ENCODE measurements at regions not wholly inside any gene's neighbourhood (a gene's known extent, or its start where the extent isn't known, plus 50 kb on each side); places are given as distances from the start of the nearest gene placed in this dataset.

GRCh38 chr5:51995773-51996306 is 612.6 kb downstream of the ISL1 start:
- FAIRE-seq, result no peak
- no peak for TF ChIP-seq PAX5 (IDR thresholded peaks at IDR 0.05; ENCODE audit: insufficient read depth, low read length, severe bottlenecking)
- DNase-seq (ENCODE audit: insufficient read length, low spot score), result no peak

GRCh38 chr5:51996356-51996861 is 613.2 kb downstream of the ISL1 start:
- FAIRE-seq (no peak), DNase-seq (ENCODE audit: insufficient read length, low spot score) (no peak)
- TF ChIP-seq SPI1 (IDR thresholded peaks at IDR 0.05; ENCODE audit: low read depth, low read length) (no peak), POLR2A (IDR thresholded peaks at IDR 0.05; ENCODE audit: low read depth, low read length) (no peak), PAX5 (IDR thresholded peaks at IDR 0.05; ENCODE audit: insufficient read depth, low read length, severe bottlenecking) (no peak), TAF1 (IDR thresholded peaks at IDR 0.05; ENCODE audit: low read depth, low read length) (no peak), POU2F2 (IDR thresholded peaks at IDR 0.05; ENCODE audit: low read depth, low read length) (no peak), POLR2AphosphoS5 (IDR thresholded peaks at IDR 0.05; ENCODE audit: low read depth, low read length) (no peak)

GRCh38 chr5:51997500-51997899 is 614.3 kb downstream of the ISL1 start:
- TF ChIP-seq POLR2AphosphoS5 (IDR thresholded peaks at IDR 0.05; ENCODE audit: low read depth, low read length), result no peak
- TF ChIP-seq POLR2A (IDR thresholded peaks at IDR 0.05; ENCODE audit: low read depth, low read length), result no peak
- no peak for TF ChIP-seq POU2F2 (IDR thresholded peaks at IDR 0.05; ENCODE audit: low read depth, low read length)
- TF ChIP-seq TAF1 (IDR thresholded peaks at IDR 0.05; ENCODE audit: low read depth, low read length), result no peak
- TF ChIP-seq PAX5 (IDR thresholded peaks at IDR 0.05; ENCODE audit: insufficient read depth, low read length, severe bottlenecking), result no peak
- TF ChIP-seq SPI1 (IDR thresholded peaks at IDR 0.05; ENCODE audit: low read depth, low read length), result no peak
- DNase-seq (ENCODE audit: insufficient read length, low spot score), result no peak
- FAIRE-seq, result no peak

GRCh38 chr5:51997949-51998348 is 614.7 kb downstream of the ISL1 start:
- TF ChIP-seq TAF1 (IDR thresholded peaks at IDR 0.05; ENCODE audit: low read depth, low read length), result no peak
- no peak for TF ChIP-seq POLR2AphosphoS5 (IDR thresholded peaks at IDR 0.05; ENCODE audit: low read depth, low read length)
- TF ChIP-seq PAX5 (IDR thresholded peaks at IDR 0.05; ENCODE audit: insufficient read depth, low read length, severe bottlenecking), result no peak
- TF ChIP-seq POU2F2 (IDR thresholded peaks at IDR 0.05; ENCODE audit: low read depth, low read length), result no peak
- no peak for TF ChIP-seq SPI1 (IDR thresholded peaks at IDR 0.05; ENCODE audit: low read depth, low read length)
- TF ChIP-seq POLR2A (IDR thresholded peaks at IDR 0.05; ENCODE audit: low read depth, low read length), result no peak
- DNase-seq (ENCODE audit: insufficient read length, low spot score) (no peak), FAIRE-seq (no peak)

- FAIRE-seq, result peak; percentile 52
- TF ChIP-seq SPI1 (IDR thresholded peaks at IDR 0.05; ENCODE audit: low read depth, low read length) (no peak), POLR2AphosphoS5 (IDR thresholded peaks at IDR 0.05; ENCODE audit: low read depth, low read length) (no peak), POU2F2 (IDR thresholded peaks at IDR 0.05; ENCODE audit: low read depth, low read length) (no peak), TAF1 (IDR thresholded peaks at IDR 0.05; ENCODE audit: low read depth, low read length) (no peak), POLR2A (IDR thresholded peaks at IDR 0.05; ENCODE audit: low read depth, low read length) (no peak), PAX5 (IDR thresholded peaks at IDR 0.05; ENCODE audit: insufficient read depth, low read length, severe bottlenecking) (no peak)
- no peak for DNase-seq (ENCODE audit: insufficient read length, low spot score)
Observed at GRCh38 chr5:52007230-52007858, 624.1 kb downstream of the ISL1 start.

GRCh38 chr5:52010454-52010853 is 627.2 kb downstream of the ISL1 start:
- FAIRE-seq, result no peak
- no peak for DNase-seq (ENCODE audit: insufficient read length, low spot score)
- no peak for TF ChIP-seq POU2F2 (IDR thresholded peaks at IDR 0.05; ENCODE audit: low read depth, low read length)
- no peak for TF ChIP-seq TAF1 (IDR thresholded peaks at IDR 0.05; ENCODE audit: low read depth, low read length)
- TF ChIP-seq PAX5 (IDR thresholded peaks at IDR 0.05; ENCODE audit: insufficient read depth, low read length, severe bottlenecking), result no peak
- no peak for TF ChIP-seq POLR2A (IDR thresholded peaks at IDR 0.05; ENCODE audit: low read depth, low read length)
- no peak for TF ChIP-seq SPI1 (IDR thresholded peaks at IDR 0.05; ENCODE audit: low read depth, low read length)
- TF ChIP-seq POLR2AphosphoS5 (IDR thresholded peaks at IDR 0.05; ENCODE audit: low read depth, low read length), result no peak

GRCh38 chr5:52013523-52013922 is 630.3 kb downstream of the ISL1 start:
- TF ChIP-seq TAF1 (IDR thresholded peaks at IDR 0.05; ENCODE audit: low read depth, low read length), result no peak
- no peak for TF ChIP-seq POU2F2 (IDR thresholded peaks at IDR 0.05; ENCODE audit: low read depth, low read length)
- TF ChIP-seq POLR2AphosphoS5 (IDR thresholded peaks at IDR 0.05; ENCODE audit: low read depth, low read length), result no peak
- no peak for TF ChIP-seq PAX5 (IDR thresholded peaks at IDR 0.05; ENCODE audit: insufficient read depth, low read length, severe bottlenecking)
- no peak for TF ChIP-seq SPI1 (IDR thresholded peaks at IDR 0.05; ENCODE audit: low read depth, low read length)
- TF ChIP-seq POLR2A (IDR thresholded peaks at IDR 0.05; ENCODE audit: low read depth, low read length), result no peak
- DNase-seq (ENCODE audit: insufficient read length, low spot score) (no peak), FAIRE-seq (no peak)

- FAIRE-seq (no peak), DNase-seq (ENCODE audit: insufficient read length, low spot score) (no peak)
- TF ChIP-seq POU2F2 (IDR thresholded peaks at IDR 0.05; ENCODE audit: low read depth, low read length), result no peak
- no peak for TF ChIP-seq PAX5 (IDR thresholded peaks at IDR 0.05; ENCODE audit: insufficient read depth, low read length, severe bottlenecking)
- TF ChIP-seq TAF1 (IDR thresholded peaks at IDR 0.05; ENCODE audit: low read depth, low read length), result no peak
- TF ChIP-seq SPI1 (IDR thresholded peaks at IDR 0.05; ENCODE audit: low read depth, low read length), result no peak
- no peak for TF ChIP-seq POLR2A (IDR thresholded peaks at IDR 0.05; ENCODE audit: low read depth, low read length)
- no peak for TF ChIP-seq POLR2AphosphoS5 (IDR thresholded peaks at IDR 0.05; ENCODE audit: low read depth, low read length)
Observed at GRCh38 chr5:52015760-52016159, 632.5 kb downstream of the ISL1 start.

GRCh38 chr5:52017567-52017966 is 634.3 kb downstream of the ISL1 start:
- FAIRE-seq, result no peak
- TF ChIP-seq PAX5 (IDR thresholded peaks at IDR 0.05; ENCODE audit: insufficient read depth, low read length, severe bottlenecking) (no peak), TAF1 (IDR thresholded peaks at IDR 0.05; ENCODE audit: low read depth, low read length) (no peak), POLR2AphosphoS5 (IDR thresholded peaks at IDR 0.05; ENCODE audit: low read depth, low read length) (no peak), POU2F2 (IDR thresholded peaks at IDR 0.05; ENCODE audit: low read depth, low read length) (no peak), SPI1 (IDR thresholded peaks at IDR 0.05; ENCODE audit: low read depth, low read length) (no peak), POLR2A (IDR thresholded peaks at IDR 0.05; ENCODE audit: low read depth, low read length) (no peak)
- DNase-seq (ENCODE audit: insufficient read length, low spot score), result no peak
